Psoas muscle (tissue), 7 donors: ENCODE measurements at regions not wholly inside any gene's neighbourhood (a gene's known extent, or its start where the extent isn't known, plus 50 kb on each side); places are given as distances from the start of the nearest gene placed in this dataset.

Source experiments
- ATAC-seq, 4 donors: fragments of 200-7000 bp; cut with Tn5 transposase; one replicate each; pipeline ENCODE4 v1.9.1; 2020; ENCODE audit warnings: moderate library complexity in 3 of 4, mild to moderate bottlenecking in 2 of 4
- DNase-seq, 2 donors: peaks; one replicate each; pipeline ENCODE4 v3.0.0-alpha.2; 2020
- H3K27ac ChIP-seq: fragments of 200-600 bp; one replicate; pipeline ENCODE4 v1.8.0; 2022
- H3K27me3 ChIP-seq, 3 donors: fragments of 200-600 bp in 1 of 3; one replicate each; pipeline versions ENCODE4 v1.6.1 to v1.8.0; 2013 to 2022; ENCODE audit warnings: low read length in 2 of 3, mild to moderate bottlenecking in 2 of 3, moderate library complexity in 1 of 3; ENCODE audit not compliant: insufficient read depth in 3 of 3
- H3K36me3 ChIP-seq, 2 donors: fragments of 200-600 bp in 1 of 2; one replicate each; pipeline versions ENCODE4 v1.6.1 to v1.8.0; 2013 to 2022; ENCODE audit warnings: low read depth in 1 of 2, mild to moderate bottlenecking in 1 of 2, moderate library complexity in 1 of 2; ENCODE audit not compliant: insufficient read depth in 1 of 2
- H3K4me1 ChIP-seq: fragments of 200-600 bp; one replicate; pipeline ENCODE4 v1.8.0; 2022
- H3K4me3 ChIP-seq: fragments of 200-600 bp; one replicate; pipeline ENCODE4 v1.8.0; 2022; ENCODE audit warnings: mild to moderate bottlenecking
- H3K9me3 ChIP-seq: fragments of 200-600 bp; one replicate; pipeline ENCODE4 v1.8.0; 2022
- WGBS, 3 donors: extraction: QIAGEN DNeasy Blood & Tissue Kit; methylation state at CpG; one replicate each; pipeline versions ENCODE4 v1.1.6 to v1.1.7; 2013; 5-methylcytosine and 5-hydroxymethylcytosine counted together
- intact Hi-C, 2 donors: fragments of 100-400 bp; cut with DNase I; formaldehyde crosslinking; loops; one replicate each; pipeline versions ENCODE4 v1.11.0 to v1.14.2; 2022
- TF ChIP-seq, protein P1 (sequence below): fragments of 200-600 bp; IDR thresholded peaks from one replicate; pipeline ENCODE4 v1.8.0; 2022; ENCODE audit warnings: antibody characterized with exemption
- donor health status: healthy with polysubstance abuse.
- donor health status: DM: no; HTN: no; CAD: no; lungs with moderate emphysema.
- donor health status: Bipolar disorder and iron deficiency.
- donor health status: healthy.
- donor health status: DM: yes; HTN: yes; CAD: no.
- donor health status: DM: no; HTN: no; CAD: no.
- donor health status: DM: yes; HTN: yes; CAD: no.

DNA sequence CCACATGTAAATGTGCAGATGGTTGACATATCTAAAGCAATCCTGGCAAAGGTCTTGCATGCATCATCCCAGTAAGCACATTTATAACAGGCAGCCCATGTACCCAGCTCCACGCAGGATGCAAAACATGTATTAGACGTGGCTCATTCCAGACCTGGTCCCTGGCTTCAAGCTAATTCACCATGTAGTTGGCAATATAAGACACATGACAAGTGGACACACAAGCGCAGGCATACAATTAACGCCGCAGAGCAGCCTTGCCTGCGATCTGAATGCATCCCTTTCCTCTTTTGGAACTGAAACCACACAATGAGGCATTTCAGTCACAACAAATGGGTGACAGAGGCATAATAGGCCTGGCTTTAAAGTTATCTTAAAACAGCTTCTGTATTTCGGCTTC lies 114.5 kb upstream of the TRIM2 start:
- WGBS, 3 donors, result 80 to 84% (median 81%) methylated on average over 7 of the region's 7 CpGs

DNA sequence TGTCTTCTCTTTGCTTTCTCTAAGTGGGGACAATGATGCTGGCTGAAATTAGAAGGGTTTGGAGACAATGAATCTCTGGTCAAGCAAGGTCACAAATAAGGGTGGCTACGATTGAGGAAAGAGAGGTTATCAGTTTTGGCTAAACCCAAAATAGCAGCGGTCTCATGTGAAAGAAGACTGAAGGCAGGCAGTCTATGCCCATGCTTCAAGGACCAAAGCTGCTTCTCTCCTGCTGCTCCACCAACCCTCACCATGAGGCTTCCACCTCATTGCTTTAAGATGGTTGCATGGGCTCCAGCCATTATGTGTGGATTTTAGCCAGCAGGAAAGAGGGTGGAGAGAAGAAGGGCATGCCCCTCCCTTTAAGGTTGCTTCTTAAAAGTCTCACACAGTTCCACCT lies 114.1 kb upstream of the TRIM2 start:
- ATAC-seq, result no peak
- H3K27ac ChIP-seq, result no peak overlapping the region
- intact Hi-C loops, result no loop called here
- no peak overlapping the region for H3K4me3 ChIP-seq
- 83 to 92% (median 86%) methylated on average over 2 of the region's 2 CpGs for WGBS, 3 donors
- no peaks in the 10 kb centered on the region for H3K4me1 ChIP-seq
- H3K36me3 ChIP-seq, result no peaks in the 10 kb centered on the region
- DNase-seq, result no peak
- TF ChIP-seq, protein P1, sequence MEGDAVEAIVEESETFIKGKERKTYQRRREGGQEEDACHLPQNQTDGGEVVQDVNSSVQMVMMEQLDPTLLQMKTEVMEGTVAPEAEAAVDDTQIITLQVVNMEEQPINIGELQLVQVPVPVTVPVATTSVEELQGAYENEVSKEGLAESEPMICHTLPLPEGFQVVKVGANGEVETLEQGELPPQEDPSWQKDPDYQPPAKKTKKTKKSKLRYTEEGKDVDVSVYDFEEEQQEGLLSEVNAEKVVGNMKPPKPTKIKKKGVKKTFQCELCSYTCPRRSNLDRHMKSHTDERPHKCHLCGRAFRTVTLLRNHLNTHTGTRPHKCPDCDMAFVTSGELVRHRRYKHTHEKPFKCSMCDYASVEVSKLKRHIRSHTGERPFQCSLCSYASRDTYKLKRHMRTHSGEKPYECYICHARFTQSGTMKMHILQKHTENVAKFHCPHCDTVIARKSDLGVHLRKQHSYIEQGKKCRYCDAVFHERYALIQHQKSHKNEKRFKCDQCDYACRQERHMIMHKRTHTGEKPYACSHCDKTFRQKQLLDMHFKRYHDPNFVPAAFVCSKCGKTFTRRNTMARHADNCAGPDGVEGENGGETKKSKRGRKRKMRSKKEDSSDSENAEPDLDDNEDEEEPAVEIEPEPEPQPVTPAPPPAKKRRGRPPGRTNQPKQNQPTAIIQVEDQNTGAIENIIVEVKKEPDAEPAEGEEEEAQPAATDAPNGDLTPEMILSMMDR, result no peak
- no peaks in the 10 kb centered on the region for H3K9me3 ChIP-seq
- no peaks in the 10 kb centered on the region for H3K27me3 ChIP-seq

More for the DNA sequence above, 114.5 kb upstream of the TRIM2 start:
- H3K27ac ChIP-seq, result no peak overlapping the region
- no peak overlapping the region for H3K4me3 ChIP-seq
- intact Hi-C loops, result no loop called here
- H3K9me3 ChIP-seq, result no peaks in the 10 kb centered on the region
- no peaks in the 10 kb centered on the region for H3K36me3 ChIP-seq
- no peak for ATAC-seq
- no peaks in the 10 kb centered on the region for H3K27me3 ChIP-seq
- TF ChIP-seq, protein P1, result no peak
- H3K4me1 ChIP-seq, result no peaks in the 10 kb centered on the region
- DNase-seq, result no peak

DNA sequence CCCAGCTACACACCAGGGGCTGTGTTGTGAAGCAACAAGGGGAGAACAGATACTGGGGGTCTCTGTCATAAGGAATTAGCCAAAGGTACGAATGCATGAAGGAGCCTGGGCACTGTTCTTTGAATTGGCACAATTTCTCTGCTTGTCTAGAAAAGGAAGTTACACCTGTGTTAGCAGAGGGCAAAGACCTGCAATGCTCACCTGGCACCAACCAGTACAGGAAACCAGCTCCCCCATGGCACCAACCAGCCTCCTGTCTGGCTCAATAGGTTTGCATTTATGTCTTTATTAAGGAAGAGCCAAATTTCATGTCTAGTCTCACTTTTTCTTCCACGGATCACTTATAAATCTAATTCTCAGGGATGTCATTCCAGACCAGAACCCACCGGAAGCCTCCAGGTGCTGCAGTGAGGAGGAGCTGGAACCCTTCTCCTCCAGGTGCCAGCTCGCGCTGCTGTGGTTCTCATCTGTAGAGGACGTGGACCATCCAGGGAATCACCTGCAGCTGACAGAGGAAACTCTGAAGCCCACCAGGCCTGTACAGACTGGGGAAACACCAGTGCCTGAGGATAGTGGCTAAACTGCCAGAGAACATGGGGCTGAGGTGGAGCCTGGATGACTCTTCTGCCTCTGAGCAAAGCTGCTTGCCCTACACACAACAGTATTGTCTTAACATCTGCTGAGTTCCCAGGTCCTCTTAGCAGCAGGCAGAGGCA lies 113.4 kb upstream of the TRIM2 start:
- 88 to 93% (median 90%) methylated on average over 6 of the region's 6 CpGs for WGBS, 3 donors
- H3K4me3 ChIP-seq, result no peak overlapping the region
- ATAC-seq, result no peak

DNA sequence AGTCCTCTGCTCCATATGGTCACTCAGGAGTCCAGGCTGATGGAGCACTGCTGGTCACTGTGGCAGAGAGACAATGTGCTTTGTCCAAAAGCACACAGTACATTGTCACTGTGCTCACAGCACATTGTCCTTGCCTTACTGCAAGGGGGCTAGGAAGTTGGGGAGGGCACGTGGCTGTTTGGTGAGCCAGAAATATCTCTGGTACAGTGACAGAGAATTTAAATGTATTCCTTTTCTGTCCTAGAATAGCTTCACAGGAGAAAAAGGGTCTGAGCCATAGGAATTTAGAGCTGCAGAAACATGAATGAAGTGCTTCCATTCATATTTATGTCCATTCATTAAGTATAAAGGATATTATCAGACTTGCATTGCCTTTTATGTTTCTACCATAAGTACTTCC lies 110.8 kb upstream of the TRIM2 start:
- no peak for DNase-seq
- WGBS, 3 donors, result 43 to 69% (median 58%) methylated on average over 1 of the region's 1 CpG

More for the DNA sequence above, 113.4 kb upstream of the TRIM2 start:
- Histone ChIP-seq H3K36me3 (no peaks in the 10 kb centered on the region), H3K4me1 (no peaks in the 10 kb centered on the region), H3K27me3 (no peaks in the 10 kb centered on the region), H3K27ac (no peak overlapping the region), H3K9me3 (no peaks in the 10 kb centered on the region)
- intact Hi-C loops, result no loop called here
- DNase-seq, result no peak
- TF ChIP-seq, protein P1, result no peak

More for the DNA sequence above, 110.8 kb upstream of the TRIM2 start:
- ATAC-seq, result no peak
- Histone ChIP-seq H3K4me3 (no peak overlapping the region), H3K4me1 (no peaks in the 10 kb centered on the region), H3K27me3 (no peaks in the 10 kb centered on the region), H3K27ac (no peak overlapping the region), H3K36me3 (no peaks in the 10 kb centered on the region), H3K9me3 (no peaks in the 10 kb centered on the region)
- TF ChIP-seq, protein P1, result no peak
- intact Hi-C loops, result no loop called here
